HS-5 (cell line): ENCODE measurements at regions not wholly inside any gene's neighbourhood (a gene's known extent, or its start where the extent isn't known, plus 50 kb on each side); places are given as distances from the start of the nearest gene placed in this dataset.
"Not testable (repeated sequence)": the region's sequence is repeated elsewhere in the genome, so short reads cannot be mapped to it uniquely, and the experiment has no call there.

Source experiments
- DNase-seq: peaks from one replicate; pipeline ENCODE4 v3.0.0-alpha.2; 2012; ENCODE audit warnings: low read depth

- DNase-seq, result no peak
These were observed 884.5 kb upstream of the GJE1 start for GRCh38 chr6:141248021-141248799.

GRCh38 chr6:141244366-141244765, 888.4 kb upstream of the GJE1 start:
- DNase-seq, result no peak

GRCh38 chr6:141242957-141243356, 889.8 kb upstream of the GJE1 start:
- DNase-seq, result no peak

- no peak for DNase-seq
These were observed 903.4 kb upstream of the GJE1 start for GRCh38 chr6:141229296-141229695.

GRCh38 chr6:141218583-141218982, 914.1 kb upstream of the GJE1 start:
- no peak for DNase-seq

GRCh38 chr6:141216726-141217125, 916.0 kb upstream of the GJE1 start:
- DNase-seq, result no peak

- no peak for DNase-seq
These were observed 920.4 kb upstream of the GJE1 start for GRCh38 chr6:141212296-141212695.

GRCh38 chr6:141211845-141212244, 920.9 kb upstream of the GJE1 start:
- no peak for DNase-seq

GRCh38 chr6:141210901-141211300, 921.8 kb upstream of the GJE1 start:
- no peak for DNase-seq

GRCh38 chr6:141209890-141210289, 922.8 kb upstream of the GJE1 start:
- no peak for DNase-seq

- no peak for DNase-seq
These were observed 924.6 kb upstream of the GJE1 start for GRCh38 chr6:141208101-141208500.

- no peak for DNase-seq
These were observed 928.7 kb upstream of the GJE1 start for GRCh38 chr6:141203902-141204575.

GRCh38 chr6:141202626-141203025, 930.1 kb upstream of the GJE1 start:
- DNase-seq, result peak; percentile 11

- no peak for DNase-seq
These were observed 933.7 kb upstream of the GJE1 start for GRCh38 chr6:141199074-141199473.

- no peak for DNase-seq
These were observed 937.4 kb upstream of the GJE1 start for GRCh38 chr6:141195251-141195832.

- no peak for DNase-seq
These were observed 949.4 kb upstream of the GJE1 start for GRCh38 chr6:141183368-141183767.

- not testable (repeated sequence) for DNase-seq
These were observed 957.3 kb upstream of the GJE1 start for GRCh38 chr6:141175458-141175857.

GRCh38 chr6:141174932-141175331, 957.8 kb upstream of the GJE1 start:
- DNase-seq, result no peak

GRCh38 chr6:141173529-141173928, 959.2 kb upstream of the GJE1 start:
- DNase-seq, result no peak

- peak; percentile 6 for DNase-seq
These were observed 963.3 kb upstream of the GJE1 start for GRCh38 chr6:141169419-141169818.

- DNase-seq, result no peak
These were observed 964.8 kb upstream of the GJE1 start for GRCh38 chr6:141167945-141168344.

- no peak for DNase-seq
These were observed 967.6 kb upstream of the GJE1 start for GRCh38 chr6:141165002-141165665.
